ENCODE measurements at regions not wholly inside any gene's neighbourhood (a gene's known extent, or its start where the extent isn't known, plus 50 kb on each side); places are given as distances from the start of the nearest gene placed in this dataset.

GRCh38 chr2:111691164-111691875 lies 192.7 kb downstream of the ANAPC1 start:
- Histone ChIP-seq H3K36me3 (ENCODE audit: control insufficient read depth in 2 of 2, insufficient read depth in 2 of 2, low read length in 1 of 2) (no peaks in the 10 kb centered on the region), H3K27me3 (ENCODE audit: control insufficient read depth in 2 of 2, insufficient read depth in 1 of 2, low read length in 1 of 2) (no peaks in the 10 kb centered on the region), H3K4me1 (ENCODE audit: control insufficient read depth in 2 of 2, insufficient read depth in 2 of 2, low read length in 2 of 2) (peaks cover 0 to 19% of the 10 kb centered on the region in 2 donors), H3K9me3 (ENCODE audit: control insufficient read depth in 2 of 2, insufficient read depth in 1 of 2, low read length in 1 of 2) (peaks cover 0 to 3% of the 10 kb centered on the region in 2 donors), H3K27ac (ENCODE audit: low read depth in 1 of 2, low read length in 1 of 2) (no peak overlapping the region), H3K4me3 (ENCODE audit: low read length in 2 of 2) (no peak overlapping the region)
- 97% methylated on average over 5 of the region's 5 CpGs for WGBS
- DNase-seq (ENCODE audit: low read depth in 6 of 9, low spot score in 9 of 9), result no peak

- H3K36me3 ChIP-seq (ENCODE audit: control insufficient read depth in 2 of 2, insufficient read depth in 2 of 2, low read length in 1 of 2), result no peaks in the 10 kb centered on the region
- no peaks in the 10 kb centered on the region for H3K27me3 ChIP-seq (ENCODE audit: control insufficient read depth in 2 of 2, insufficient read depth in 1 of 2, low read length in 1 of 2)
- peaks cover 0 to 6% of the 10 kb centered on the region in 2 donors for H3K9me3 ChIP-seq (ENCODE audit: control insufficient read depth in 2 of 2, insufficient read depth in 1 of 2, low read length in 1 of 2)
- H3K27ac ChIP-seq (ENCODE audit: low read depth in 1 of 2, low read length in 1 of 2), result no peak overlapping the region
- no peak overlapping the region for H3K4me3 ChIP-seq (ENCODE audit: low read length in 2 of 2)
- no peak for DNase-seq (ENCODE audit: low read depth in 6 of 9, low spot score in 9 of 9)
- WGBS, result 88% methylated on average over 2 of the region's 2 CpGs
- peaks cover 0 to 19% of the 10 kb centered on the region in 2 donors for H3K4me1 ChIP-seq (ENCODE audit: control insufficient read depth in 2 of 2, insufficient read depth in 2 of 2, low read length in 2 of 2)
Observed at GRCh38 chr2:111692311-111692710, 191.7 kb downstream of the ANAPC1 start.

GRCh38 chr2:111694700-111695101 lies 189.3 kb downstream of the ANAPC1 start:
- Histone ChIP-seq H3K4me1 (ENCODE audit: control insufficient read depth in 2 of 2, insufficient read depth in 2 of 2, low read length in 2 of 2) (peaks cover 8 to 21% of the 10 kb centered on the region in 2 donors), H3K9me3 (ENCODE audit: control insufficient read depth in 2 of 2, insufficient read depth in 1 of 2, low read length in 1 of 2) (peaks cover 0 to 6% of the 10 kb centered on the region in 2 donors), H3K27ac (ENCODE audit: low read depth in 1 of 2, low read length in 1 of 2) (no peak overlapping the region), H3K36me3 (ENCODE audit: control insufficient read depth in 2 of 2, insufficient read depth in 2 of 2, low read length in 1 of 2) (no peaks in the 10 kb centered on the region), H3K27me3 (ENCODE audit: control insufficient read depth in 2 of 2, insufficient read depth in 1 of 2, low read length in 1 of 2) (no peaks in the 10 kb centered on the region), H3K4me3 (ENCODE audit: low read length in 2 of 2) (no peak overlapping the region)
- DNase-seq (ENCODE audit: low read depth in 6 of 9, low spot score in 9 of 9), result no peak
- 79% methylated on average over 3 of the region's 3 CpGs for WGBS

GRCh38 chr2:111695441-111696007 lies 188.5 kb downstream of the ANAPC1 start:
- no peak overlapping the region for H3K4me3 ChIP-seq (ENCODE audit: low read length in 2 of 2)
- WGBS, result 92% methylated on average over 8 of the region's 8 CpGs

GRCh38 chr2:111696226-111696625 lies 187.8 kb downstream of the ANAPC1 start:
- peaks cover 0 to 6% of the 10 kb centered on the region in 2 donors for H3K9me3 ChIP-seq (ENCODE audit: control insufficient read depth in 2 of 2, insufficient read depth in 1 of 2, low read length in 1 of 2)
- H3K27me3 ChIP-seq (ENCODE audit: control insufficient read depth in 2 of 2, insufficient read depth in 1 of 2, low read length in 1 of 2), result no peaks in the 10 kb centered on the region
- no peak overlapping the region for H3K27ac ChIP-seq (ENCODE audit: low read depth in 1 of 2, low read length in 1 of 2)
- no peak for DNase-seq (ENCODE audit: low read depth in 6 of 9, low spot score in 9 of 9)
- H3K36me3 ChIP-seq (ENCODE audit: control insufficient read depth in 2 of 2, insufficient read depth in 2 of 2, low read length in 1 of 2), result no peaks in the 10 kb centered on the region
- WGBS, result 88% methylated on average over 3 of the region's 3 CpGs
- H3K4me3 ChIP-seq (ENCODE audit: low read length in 2 of 2), result no peak overlapping the region
- H3K4me1 ChIP-seq (ENCODE audit: control insufficient read depth in 2 of 2, insufficient read depth in 2 of 2, low read length in 2 of 2), result peaks cover 16 to 35% of the 10 kb centered on the region in 2 donors

More at GRCh38 chr2:111695441-111696007, 188.5 kb downstream of the ANAPC1 start:
- Histone ChIP-seq H3K27ac (ENCODE audit: low read depth in 1 of 2, low read length in 1 of 2) (no peak overlapping the region), H3K27me3 (ENCODE audit: control insufficient read depth in 2 of 2, insufficient read depth in 1 of 2, low read length in 1 of 2) (no peaks in the 10 kb centered on the region), H3K4me1 (ENCODE audit: control insufficient read depth in 2 of 2, insufficient read depth in 2 of 2, low read length in 2 of 2) (peaks cover 10 to 28% of the 10 kb centered on the region in 2 donors), H3K9me3 (ENCODE audit: control insufficient read depth in 2 of 2, insufficient read depth in 1 of 2, low read length in 1 of 2) (peaks cover 0 to 6% of the 10 kb centered on the region in 2 donors), H3K36me3 (ENCODE audit: control insufficient read depth in 2 of 2, insufficient read depth in 2 of 2, low read length in 1 of 2) (no peaks in the 10 kb centered on the region)
- DNase-seq (ENCODE audit: low read depth in 6 of 9, low spot score in 9 of 9), result no peak

- Histone ChIP-seq H3K9me3 (ENCODE audit: control insufficient read depth in 2 of 2, insufficient read depth in 1 of 2, low read length in 1 of 2) (peaks cover 0 to 8% of the 10 kb centered on the region in 2 donors), H3K27me3 (ENCODE audit: control insufficient read depth in 2 of 2, insufficient read depth in 1 of 2, low read length in 1 of 2) (no peaks in the 10 kb centered on the region), H3K4me3 (ENCODE audit: low read length in 2 of 2) (no peak overlapping the region), H3K36me3 (ENCODE audit: control insufficient read depth in 2 of 2, insufficient read depth in 2 of 2, low read length in 1 of 2) (no peaks in the 10 kb centered on the region), H3K27ac (ENCODE audit: low read depth in 1 of 2, low read length in 1 of 2) (no peak overlapping the region), H3K4me1 (ENCODE audit: control insufficient read depth in 2 of 2, insufficient read depth in 2 of 2, low read length in 2 of 2) (peaks cover 18 to 41% of the 10 kb centered on the region in 2 donors)
- DNase-seq (ENCODE audit: low read depth in 6 of 9, low spot score in 9 of 9), result no peak
- 43% methylated on average over 8 of the region's 8 CpGs for WGBS
Observed at GRCh38 chr2:111697560-111697959, 186.4 kb downstream of the ANAPC1 start.

GRCh38 chr2:111698089-111698488 lies 185.9 kb downstream of the ANAPC1 start:
- no peak overlapping the region for H3K4me3 ChIP-seq (ENCODE audit: low read length in 2 of 2)
- peaks cover 18 to 46% of the 10 kb centered on the region in 2 donors for H3K4me1 ChIP-seq (ENCODE audit: control insufficient read depth in 2 of 2, insufficient read depth in 2 of 2, low read length in 2 of 2)
- no peak for DNase-seq (ENCODE audit: low read depth in 6 of 9, low spot score in 9 of 9)
- 95% methylated on average over 4 of the region's 4 CpGs for WGBS
- H3K27me3 ChIP-seq (ENCODE audit: control insufficient read depth in 2 of 2, insufficient read depth in 1 of 2, low read length in 1 of 2), result no peaks in the 10 kb centered on the region
- H3K36me3 ChIP-seq (ENCODE audit: control insufficient read depth in 2 of 2, insufficient read depth in 2 of 2, low read length in 1 of 2), result no peaks in the 10 kb centered on the region
- H3K9me3 ChIP-seq (ENCODE audit: control insufficient read depth in 2 of 2, insufficient read depth in 1 of 2, low read length in 1 of 2), result peaks cover 0 to 8% of the 10 kb centered on the region in 2 donors
- no peak overlapping the region for H3K27ac ChIP-seq (ENCODE audit: low read depth in 1 of 2, low read length in 1 of 2)

GRCh38 chr2:111698743-111699554 lies 185.0 kb downstream of the ANAPC1 start:
- Histone ChIP-seq H3K4me3 (ENCODE audit: low read length in 2 of 2) (no peak overlapping the region), H3K36me3 (ENCODE audit: control insufficient read depth in 2 of 2, insufficient read depth in 2 of 2, low read length in 1 of 2) (no peaks in the 10 kb centered on the region), H3K27me3 (ENCODE audit: control insufficient read depth in 2 of 2, insufficient read depth in 1 of 2, low read length in 1 of 2) (no peaks in the 10 kb centered on the region), H3K9me3 (ENCODE audit: control insufficient read depth in 2 of 2, insufficient read depth in 1 of 2, low read length in 1 of 2) (peaks cover 0 to 8% of the 10 kb centered on the region in 2 donors), H3K27ac (ENCODE audit: low read depth in 1 of 2, low read length in 1 of 2) (peak overlapping the region; percentile 22 to 59), H3K4me1 (ENCODE audit: control insufficient read depth in 2 of 2, insufficient read depth in 2 of 2, low read length in 2 of 2) (peaks cover 26 to 54% of the 10 kb centered on the region in 2 donors)
- DNase-seq (ENCODE audit: low read depth in 6 of 9, low spot score in 9 of 9), result peak in 8 of 9 donors; percentile 36 to 85 (median 65)
- 9% methylated on average over 13 of the region's 13 CpGs for WGBS

- H3K27ac ChIP-seq (ENCODE audit: low read depth in 1 of 2, low read length in 1 of 2), result peak overlapping the region in 1 of 2 donors; percentile 58
- H3K27me3 ChIP-seq (ENCODE audit: control insufficient read depth in 2 of 2, insufficient read depth in 1 of 2, low read length in 1 of 2), result no peaks in the 10 kb centered on the region
- peaks cover 47 to 78% of the 10 kb centered on the region in 2 donors for H3K4me1 ChIP-seq (ENCODE audit: control insufficient read depth in 2 of 2, insufficient read depth in 2 of 2, low read length in 2 of 2)
Observed at GRCh38 chr2:111701266-111701665, 182.7 kb downstream of the ANAPC1 start.

More at GRCh38 chr2:111701266-111701665, 182.7 kb downstream of the ANAPC1 start:
- H3K9me3 ChIP-seq (ENCODE audit: control insufficient read depth in 2 of 2, insufficient read depth in 1 of 2, low read length in 1 of 2), result peaks cover 0 to 7% of the 10 kb centered on the region in 2 donors
- no peaks in the 10 kb centered on the region for H3K36me3 ChIP-seq (ENCODE audit: control insufficient read depth in 2 of 2, insufficient read depth in 2 of 2, low read length in 1 of 2)
- no peak for DNase-seq (ENCODE audit: low read depth in 6 of 9, low spot score in 9 of 9)
- no peak overlapping the region for H3K4me3 ChIP-seq (ENCODE audit: low read length in 2 of 2)
- 83% methylated on average over 4 of the region's 4 CpGs for WGBS

Measured in thymus (tissue), 11 donors.